ENCODE measurements at regions not wholly inside any gene's neighbourhood (a gene's known extent, or its start where the extent isn't known, plus 50 kb on each side); places are given as distances from the start of the nearest gene placed in this dataset.

- no peak for TF ChIP-seq CTCF (IDR thresholded peaks at IDR 0.05 in 2 of 3, conservative IDR thresholded peaks at IDR 0.05 in 1 of 3; ENCODE audit: control insufficient read depth in 2 of 3, extremely low read depth in 1 of 3, insufficient read depth in 1 of 3, low read depth in 3 of 3, low read length in 3 of 3)
- TF ChIP-seq DPF2 (IDR thresholded peaks at IDR 0.05) = 0 out of 2 replicates have a peak, but pooled peaks have one; percentile 31
- TF ChIP-seq STAT1 (conservative IDR thresholded peaks at IDR 0.05) = no peak
- 0 out of 2 replicates have a peak, but pooled peaks have one; percentile 44 for TF ChIP-seq RB1 (IDR thresholded peaks at IDR 0.05; ENCODE audit: borderline replicate concordance)
- TF ChIP-seq, protein P1, sequence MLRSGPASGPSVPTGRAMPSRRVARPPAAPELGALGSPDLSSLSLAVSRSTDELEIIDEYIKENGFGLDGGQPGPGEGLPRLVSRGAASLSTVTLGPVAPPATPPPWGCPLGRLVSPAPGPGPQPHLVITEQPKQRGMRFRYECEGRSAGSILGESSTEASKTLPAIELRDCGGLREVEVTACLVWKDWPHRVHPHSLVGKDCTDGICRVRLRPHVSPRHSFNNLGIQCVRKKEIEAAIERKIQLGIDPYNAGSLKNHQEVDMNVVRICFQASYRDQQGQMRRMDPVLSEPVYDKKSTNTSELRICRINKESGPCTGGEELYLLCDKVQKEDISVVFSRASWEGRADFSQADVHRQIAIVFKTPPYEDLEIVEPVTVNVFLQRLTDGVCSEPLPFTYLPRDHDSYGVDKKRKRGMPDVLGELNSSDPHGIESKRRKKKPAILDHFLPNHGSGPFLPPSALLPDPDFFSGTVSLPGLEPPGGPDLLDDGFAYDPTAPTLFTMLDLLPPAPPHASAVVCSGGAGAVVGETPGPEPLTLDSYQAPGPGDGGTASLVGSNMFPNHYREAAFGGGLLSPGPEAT (IDR thresholded peaks at IDR 0.05; ENCODE audit: low read depth) = 0 out of 2 replicates have a peak, but pooled peaks have one; percentile 61
- TF ChIP-seq SIN3A (IDR thresholded peaks at IDR 0.05; ENCODE audit: low read depth, low read length) = 0 out of 2 replicates have a peak, but pooled peaks have one; percentile 15
- no peak for TF ChIP-seq E2F4 (IDR thresholded peaks at IDR 0.05; ENCODE audit: low read depth, low read length)
- peak; percentile 6 for TF ChIP-seq FOS (IDR thresholded peaks at IDR 0.05; ENCODE audit: borderline replicate concordance, extremely low read depth, insufficient read length)
- TF ChIP-seq ZNF274 (IDR thresholded peaks at IDR 0.05; ENCODE audit: insufficient read depth, insufficient read length) = no peak
- TF ChIP-seq FOXK2 (IDR thresholded peaks at IDR 0.05) = no peak
- 0 out of 2 replicates have a peak, but pooled peaks have one; percentile 4 for TF ChIP-seq TCF7 (IDR thresholded peaks at IDR 0.05; ENCODE audit: borderline replicate concordance)
- TF ChIP-seq CREM (IDR thresholded peaks at IDR 0.05; ENCODE audit: low read depth) = peak; percentile 12; the same call in 1 of the 2 replicates
- no peak for TF ChIP-seq STAT3 (IDR thresholded peaks at IDR 0.05; ENCODE audit: low read depth, low read length)
- peak; percentile 57; the same call in 1 of the 2 replicates for TF ChIP-seq NBN (IDR thresholded peaks at IDR 0.05)
- TF ChIP-seq MEF2B (IDR thresholded peaks at IDR 0.05; ENCODE audit: partially characterized antibody, poor library complexity, severe bottlenecking) = peak; percentile 35
- peak; percentile 57 for TF ChIP-seq SP1 (IDR thresholded peaks at IDR 0.05; ENCODE audit: low read depth, low read length)
- TF ChIP-seq, protein P2, sequence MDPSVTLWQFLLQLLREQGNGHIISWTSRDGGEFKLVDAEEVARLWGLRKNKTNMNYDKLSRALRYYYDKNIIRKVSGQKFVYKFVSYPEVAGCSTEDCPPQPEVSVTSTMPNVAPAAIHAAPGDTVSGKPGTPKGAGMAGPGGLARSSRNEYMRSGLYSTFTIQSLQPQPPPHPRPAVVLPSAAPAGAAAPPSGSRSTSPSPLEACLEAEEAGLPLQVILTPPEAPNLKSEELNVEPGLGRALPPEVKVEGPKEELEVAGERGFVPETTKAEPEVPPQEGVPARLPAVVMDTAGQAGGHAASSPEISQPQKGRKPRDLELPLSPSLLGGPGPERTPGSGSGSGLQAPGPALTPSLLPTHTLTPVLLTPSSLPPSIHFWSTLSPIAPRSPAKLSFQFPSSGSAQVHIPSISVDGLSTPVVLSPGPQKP (IDR thresholded peaks at IDR 0.05; ENCODE audit: low read depth, low read length) = no peak
- peak; percentile 23; the same call in 1 of the 2 replicates for TF ChIP-seq ATF7 (IDR thresholded peaks at IDR 0.05; ENCODE audit: low read depth)
- TF ChIP-seq MXI1 (IDR thresholded peaks at IDR 0.05; ENCODE audit: low read depth, low read length) = peak; percentile 73; the same call in 1 of the 2 replicates
- TF ChIP-seq TBL1XR1 (IDR thresholded peaks at IDR 0.05; ENCODE audit: low read depth, low read length) = no peak
- no peak for TF ChIP-seq LARP7 (IDR thresholded peaks at IDR 0.05)
- 0 out of 2 replicates have a peak, but pooled peaks have one; percentile 59 for TF ChIP-seq CBX5 (IDR thresholded peaks at IDR 0.05; ENCODE audit: low read depth)
These were observed 404.4 kb downstream of the FLRT2 start (continued) for GRCh38 chr14:85934123-85934885.
